ENCODE measurements at regions not wholly inside any gene's neighbourhood (a gene's known extent, or its start where the extent isn't known, plus 50 kb on each side); places are given as distances from the start of the nearest gene placed in this dataset.

DNA sequence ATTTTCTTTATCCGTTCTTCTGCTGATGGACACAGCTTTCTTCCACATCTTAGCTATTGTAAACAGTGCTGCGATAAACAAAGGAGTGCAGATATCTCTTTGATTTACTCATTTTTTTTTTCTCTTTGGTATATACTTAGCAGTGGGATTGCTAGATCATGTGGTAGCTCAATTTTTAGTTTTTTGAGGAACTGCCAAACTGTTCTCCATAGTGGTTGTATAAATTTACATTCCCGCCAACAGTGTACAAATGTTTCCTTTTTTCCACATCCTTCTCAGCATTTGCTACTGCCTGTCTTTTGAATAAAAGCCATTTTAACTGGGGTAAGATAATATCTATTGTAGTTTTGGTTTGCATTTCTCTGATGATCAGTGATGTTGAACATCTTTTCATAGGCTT lies 196.8 kb upstream of the ZNF717 start:
- TF ChIP-seq, protein P1, sequence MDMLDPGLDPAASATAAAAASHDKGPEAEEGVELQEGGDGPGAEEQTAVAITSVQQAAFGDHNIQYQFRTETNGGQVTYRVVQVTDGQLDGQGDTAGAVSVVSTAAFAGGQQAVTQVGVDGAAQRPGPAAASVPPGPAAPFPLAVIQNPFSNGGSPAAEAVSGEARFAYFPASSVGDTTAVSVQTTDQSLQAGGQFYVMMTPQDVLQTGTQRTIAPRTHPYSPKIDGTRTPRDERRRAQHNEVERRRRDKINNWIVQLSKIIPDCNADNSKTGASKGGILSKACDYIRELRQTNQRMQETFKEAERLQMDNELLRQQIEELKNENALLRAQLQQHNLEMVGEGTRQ (IDR thresholded peaks at IDR 0.05; ENCODE audit: borderline replicate concordance, low read depth, low read length): no peak
- TF ChIP-seq, protein P2, sequence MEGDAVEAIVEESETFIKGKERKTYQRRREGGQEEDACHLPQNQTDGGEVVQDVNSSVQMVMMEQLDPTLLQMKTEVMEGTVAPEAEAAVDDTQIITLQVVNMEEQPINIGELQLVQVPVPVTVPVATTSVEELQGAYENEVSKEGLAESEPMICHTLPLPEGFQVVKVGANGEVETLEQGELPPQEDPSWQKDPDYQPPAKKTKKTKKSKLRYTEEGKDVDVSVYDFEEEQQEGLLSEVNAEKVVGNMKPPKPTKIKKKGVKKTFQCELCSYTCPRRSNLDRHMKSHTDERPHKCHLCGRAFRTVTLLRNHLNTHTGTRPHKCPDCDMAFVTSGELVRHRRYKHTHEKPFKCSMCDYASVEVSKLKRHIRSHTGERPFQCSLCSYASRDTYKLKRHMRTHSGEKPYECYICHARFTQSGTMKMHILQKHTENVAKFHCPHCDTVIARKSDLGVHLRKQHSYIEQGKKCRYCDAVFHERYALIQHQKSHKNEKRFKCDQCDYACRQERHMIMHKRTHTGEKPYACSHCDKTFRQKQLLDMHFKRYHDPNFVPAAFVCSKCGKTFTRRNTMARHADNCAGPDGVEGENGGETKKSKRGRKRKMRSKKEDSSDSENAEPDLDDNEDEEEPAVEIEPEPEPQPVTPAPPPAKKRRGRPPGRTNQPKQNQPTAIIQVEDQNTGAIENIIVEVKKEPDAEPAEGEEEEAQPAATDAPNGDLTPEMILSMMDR (IDR thresholded peaks at IDR 0.05): no peak
- TF ChIP-seq RCOR1 (IDR thresholded peaks at IDR 0.05; ENCODE audit: low read length): no peak
- no peak for TF ChIP-seq RAD21 (IDR thresholded peaks at IDR 0.05; ENCODE audit: low read length)
- no peak for TF ChIP-seq POLR2AphosphoS5 (IDR thresholded peaks at IDR 0.05; ENCODE audit: low read depth, low read length)
